Spleen (tissue), 11 donors: ENCODE measurements at regions not wholly inside any gene's neighbourhood (a gene's known extent, or its start where the extent isn't known, plus 50 kb on each side); places are given as distances from the start of the nearest gene placed in this dataset.

Experiments used
- DNase-seq: peaks from one replicate; pipeline ENCODE4 v3.0.0-alpha.2; 2020
- H3K27ac ChIP-seq, 8 donors: fragments of 200-600 bp; sonication (generic) in 7 of 8; 1 replicate in 4 of 8; 2 replicates in 4 of 8; pipeline versions ENCODE4 v1.5.0 to v1.8.0; 2016 to 2021; ENCODE audit warnings: inconsistent platforms in 4 of 8, mild to moderate bottlenecking in 4 of 8, moderate library complexity in 1 of 8
- H3K27me3 ChIP-seq, 7 donors: fragments of 200-600 bp; sonication (generic) in 6 of 7; replicated peaks in 1 of 7; 1 replicate in 4 of 7; 2 replicates in 3 of 7; pipeline versions ENCODE4 v1.5.0 to v1.8.0; 2016 to 2021; ENCODE audit warnings: inconsistent platforms in 3 of 7, mild to moderate bottlenecking in 1 of 7
- H3K36me3 ChIP-seq, 6 donors: fragments of 200-600 bp; sonication (generic) in 5 of 6; 1 replicate in 4 of 6; 2 replicates in 2 of 6; pipeline versions ENCODE4 v1.5.0 to v1.8.0; 2016 to 2021; ENCODE audit warnings: inconsistent platforms in 2 of 6
- H3K4me1 ChIP-seq, 6 donors: fragments of 200-600 bp; sonication (generic) in 5 of 6; 1 replicate in 3 of 6; 2 replicates in 3 of 6; pipeline versions ENCODE4 v1.5.0 to v1.8.0; 2016 to 2021; ENCODE audit warnings: inconsistent platforms in 3 of 6
- H3K4me3 ChIP-seq, 8 donors: fragments of 200-600 bp; sonication (generic) in 7 of 8; 1 replicate in 4 of 8; 2 replicates in 4 of 8; pipeline versions ENCODE4 v1.5.0 to v1.8.0; 2016 to 2021; ENCODE audit warnings: inconsistent platforms in 4 of 8, mild to moderate bottlenecking in 4 of 8, moderate library complexity in 2 of 8
- H3K9me3 ChIP-seq, 8 donors: fragments of 200-600 bp; sonication (generic) in 7 of 8; 1 replicate in 4 of 8; 2 replicates in 4 of 8; pipeline versions ENCODE4 v1.5.0 to v1.8.0; 2016 to 2021; ENCODE audit warnings: inconsistent platforms in 4 of 8
- POLR2A ChIP-seq, 3 donors: fragments of 450-650 bp; IDR thresholded peaks; one replicate each; pipeline ENCODE4 v1.5.1; 2017; ENCODE audit warnings: antibody characterized with exemption in 3 of 3, mild to moderate bottlenecking in 1 of 3
- POLR2AphosphoS5 ChIP-seq, 3 donors: sonication (generic); formaldehyde crosslinking; IDR thresholded peaks; one replicate each; pipeline ENCODE4 v1.5.1; 2017; ENCODE audit warnings: antibody characterized with exemption in 3 of 3
- WGBS, 5 donors: extraction: QIAGEN DNeasy Blood & Tissue Kit in 3 of 5; methylation state at CpG; one replicate each; pipeline versions ENCODE4 v1.1.5 to v1.1.7; 2013 to 2018; 5-methylcytosine and 5-hydroxymethylcytosine counted together
- intact Hi-C: fragments of 100-400 bp; cut with DNase I; formaldehyde crosslinking; loops from one replicate; pipeline ENCODE4 v1.15.0; 2023; ENCODE audit warnings: low total_unique reads
- TF ChIP-seq, protein P1 (sequence below), 11 experiments: fragments of 200-600 bp in 7 of 11; fragments of 450-650 bp in 4 of 11; sonication (generic) in 4 of 11; IDR thresholded peaks in 8 of 11; conservative IDR thresholded peaks in 3 of 11; 1 replicate in 7 of 11; 2 replicates in 4 of 11; pipeline versions ENCODE4 v1.4.0 to v1.8.0; 2016 to 2021; ENCODE audit warnings: antibody characterized with exemption in 11 of 11, inconsistent platforms in 4 of 11, mild to moderate bottlenecking in 1 of 11
- donor health status: healthy with polysubstance abuse.
- donor health status: DM: no; HTN: no; CAD: no; lungs with moderate emphysema.
- donor health status: DM: no; HTN: no; CAD: no.
- donor health status: Bipolar disorder and iron deficiency.
- donor health status: healthy.
- donor health status: DM: no; HTN: no; CAD: no.
- donor health status: DM: yes; HTN: yes; CAD: no.

DNA sequence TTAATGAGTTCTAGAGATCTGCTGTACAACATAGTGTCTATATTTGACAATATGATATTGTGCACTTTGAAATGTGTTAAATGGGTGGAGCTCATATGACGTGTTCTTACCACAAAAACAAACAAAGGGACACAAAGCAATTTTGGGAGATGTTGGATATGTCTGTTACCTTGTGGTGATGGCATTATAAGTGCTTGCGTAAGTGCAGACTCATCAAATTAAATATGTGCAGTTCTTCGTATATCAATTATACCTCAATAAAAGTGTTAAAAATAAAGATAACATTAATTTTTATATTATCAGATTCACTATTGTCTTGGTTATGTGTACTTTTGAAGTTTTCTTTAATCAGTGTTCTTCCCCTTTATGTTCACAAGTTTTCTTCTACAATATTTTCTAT lies 372.9 kb upstream of the COBL start:
- Histone ChIP-seq H3K36me3 (no peaks in the 10 kb centered on the region), H3K4me1 (no peaks in the 10 kb centered on the region), H3K27me3 (no peaks in the 10 kb centered on the region), H3K4me3 (no peak overlapping the region), H3K27ac (no peak overlapping the region), H3K9me3 (peaks cover 0 to 28% (median 9%) of the 10 kb centered on the region in 8 donors)
- WGBS, 5 donors: 84 to 89% (median 87%) methylated on average over 3 of the region's 3 CpGs
- no peak for DNase-seq
- TF ChIP-seq, protein P1, sequence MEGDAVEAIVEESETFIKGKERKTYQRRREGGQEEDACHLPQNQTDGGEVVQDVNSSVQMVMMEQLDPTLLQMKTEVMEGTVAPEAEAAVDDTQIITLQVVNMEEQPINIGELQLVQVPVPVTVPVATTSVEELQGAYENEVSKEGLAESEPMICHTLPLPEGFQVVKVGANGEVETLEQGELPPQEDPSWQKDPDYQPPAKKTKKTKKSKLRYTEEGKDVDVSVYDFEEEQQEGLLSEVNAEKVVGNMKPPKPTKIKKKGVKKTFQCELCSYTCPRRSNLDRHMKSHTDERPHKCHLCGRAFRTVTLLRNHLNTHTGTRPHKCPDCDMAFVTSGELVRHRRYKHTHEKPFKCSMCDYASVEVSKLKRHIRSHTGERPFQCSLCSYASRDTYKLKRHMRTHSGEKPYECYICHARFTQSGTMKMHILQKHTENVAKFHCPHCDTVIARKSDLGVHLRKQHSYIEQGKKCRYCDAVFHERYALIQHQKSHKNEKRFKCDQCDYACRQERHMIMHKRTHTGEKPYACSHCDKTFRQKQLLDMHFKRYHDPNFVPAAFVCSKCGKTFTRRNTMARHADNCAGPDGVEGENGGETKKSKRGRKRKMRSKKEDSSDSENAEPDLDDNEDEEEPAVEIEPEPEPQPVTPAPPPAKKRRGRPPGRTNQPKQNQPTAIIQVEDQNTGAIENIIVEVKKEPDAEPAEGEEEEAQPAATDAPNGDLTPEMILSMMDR (IDR thresholded peaks at IDR 0.05 in 8 of 11, conservative IDR thresholded peaks at IDR 0.05 in 3 of 11): no peak
- TF ChIP-seq POLR2AphosphoS5 (IDR thresholded peaks at IDR 0.05): no peak
- TF ChIP-seq POLR2A (IDR thresholded peaks at IDR 0.05): no peak
- intact Hi-C loops: no loop called here

DNA sequence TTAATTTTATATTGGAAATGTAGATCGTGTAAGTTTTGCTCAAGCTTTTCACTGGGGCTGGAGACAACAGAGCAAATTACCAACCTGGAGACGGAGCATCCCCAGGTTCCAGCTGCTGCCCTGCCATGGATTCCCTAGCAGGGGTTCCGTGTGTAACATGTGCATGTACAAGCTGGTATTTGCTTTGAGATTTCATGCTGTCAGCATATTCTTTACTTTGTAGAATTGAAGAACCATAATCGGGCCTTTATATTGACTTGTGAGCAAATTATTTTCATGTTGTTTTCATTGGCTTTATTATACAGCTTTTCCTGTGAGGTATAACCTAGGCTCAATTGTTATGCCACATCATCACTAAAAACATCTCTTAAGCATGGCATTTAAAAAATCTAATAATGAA lies 369.2 kb upstream of the COBL start:
- 90 to 97% (median 92%) methylated on average over 4 of the region's 4 CpGs for WGBS, 5 donors
- no peaks in the 10 kb centered on the region for H3K4me1 ChIP-seq
- no peak for TF ChIP-seq POLR2AphosphoS5 (IDR thresholded peaks at IDR 0.05)
- TF ChIP-seq, protein P1 (IDR thresholded peaks at IDR 0.05 in 8 of 11, conservative IDR thresholded peaks at IDR 0.05 in 3 of 11): no peak
- TF ChIP-seq POLR2A (IDR thresholded peaks at IDR 0.05): no peak
- no peaks in the 10 kb centered on the region for H3K27me3 ChIP-seq
- H3K36me3 ChIP-seq: no peaks in the 10 kb centered on the region
- H3K9me3 ChIP-seq: peaks cover 0 to 33% (median 12%) of the 10 kb centered on the region in 8 donors
- intact Hi-C loops: no loop called here
- H3K27ac ChIP-seq: no peak overlapping the region
- H3K4me3 ChIP-seq: no peak overlapping the region
- DNase-seq: no peak

DNA sequence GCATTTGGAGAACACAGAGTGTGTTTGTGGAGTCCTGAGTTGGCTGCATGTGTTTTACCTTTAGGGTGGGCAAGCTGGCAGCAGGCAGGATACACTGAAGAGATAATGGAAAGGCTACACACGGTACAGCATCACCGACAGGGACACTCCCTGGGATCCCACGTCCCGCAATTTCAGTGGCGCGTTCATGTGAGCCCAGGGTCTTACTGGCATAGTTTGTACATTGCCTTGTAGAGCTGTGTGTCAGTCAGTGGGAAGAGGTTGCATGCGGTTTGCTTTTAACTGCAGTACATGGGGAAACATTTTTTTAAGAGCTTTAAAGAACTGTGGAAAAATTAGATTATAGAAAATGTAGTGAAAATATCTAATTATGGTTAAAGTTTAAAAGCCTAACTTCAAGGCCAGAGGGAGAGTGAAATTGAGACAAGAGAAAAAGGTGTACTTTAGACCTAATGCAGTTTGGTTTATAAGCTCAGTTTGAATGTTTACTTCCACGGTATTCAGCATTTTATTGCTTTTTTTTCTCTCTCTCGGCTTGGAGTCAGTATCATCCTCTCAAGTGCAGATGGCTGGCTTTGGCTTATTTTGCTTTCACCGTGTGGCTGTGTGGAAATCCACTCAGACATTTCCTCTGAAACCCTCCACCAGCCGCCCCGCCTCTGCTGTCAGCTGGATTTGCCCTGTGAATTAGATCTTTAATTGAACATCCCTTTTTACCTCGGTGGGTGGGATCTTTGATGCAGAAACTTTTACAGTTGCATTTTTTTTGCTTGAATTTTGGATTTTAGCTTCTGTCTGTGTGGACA lies 364.2 kb upstream of the COBL start:
- Histone ChIP-seq H3K27me3 (no peaks in the 10 kb centered on the region), H3K36me3 (no peaks in the 10 kb centered on the region), H3K9me3 (peaks cover 0 to 44% (median 8%) of the 10 kb centered on the region in 8 donors), H3K4me1 (no peaks in the 10 kb centered on the region), H3K4me3 (no peak overlapping the region), H3K27ac (no peak overlapping the region)
- 70 to 79% (median 75%) methylated on average over 13 of the region's 13 CpGs for WGBS, 5 donors
- TF ChIP-seq, protein P1 (IDR thresholded peaks at IDR 0.05 in 8 of 11, conservative IDR thresholded peaks at IDR 0.05 in 3 of 11): no peak
- TF ChIP-seq POLR2A (IDR thresholded peaks at IDR 0.05) (no peak), POLR2AphosphoS5 (IDR thresholded peaks at IDR 0.05) (no peak)
- intact Hi-C loops: no loop called here
- no peak for DNase-seq

DNA sequence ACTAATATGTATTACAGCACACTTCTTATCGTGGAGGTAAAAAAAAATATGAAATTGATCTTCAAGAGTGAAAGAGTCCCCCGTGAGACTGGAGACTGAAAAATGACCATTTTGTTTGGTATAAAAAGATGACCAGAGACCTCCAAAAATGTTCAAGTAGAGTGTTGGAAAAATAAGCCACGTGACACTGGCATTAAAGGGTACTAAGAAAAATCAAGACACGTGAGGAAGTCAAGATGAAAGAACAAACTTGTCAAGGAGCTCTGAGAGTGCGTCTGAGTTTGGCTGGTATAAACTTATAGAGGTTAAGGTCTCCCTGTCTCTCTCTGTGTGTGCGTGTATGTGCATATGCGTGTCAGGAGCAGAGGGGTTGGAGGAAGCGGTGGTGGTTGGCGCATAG lies 362.7 kb upstream of the COBL start:
- H3K27ac ChIP-seq: no peak overlapping the region
- H3K36me3 ChIP-seq: no peaks in the 10 kb centered on the region
- H3K4me1 ChIP-seq: no peaks in the 10 kb centered on the region
- WGBS, 5 donors: 72 to 81% (median 77%) methylated on average over 9 of the region's 9 CpGs
- H3K4me3 ChIP-seq: no peak overlapping the region
- intact Hi-C loops: no loop called here
- no peak for DNase-seq
- TF ChIP-seq, protein P1 (IDR thresholded peaks at IDR 0.05 in 8 of 11, conservative IDR thresholded peaks at IDR 0.05 in 3 of 11): no peak
- TF ChIP-seq POLR2AphosphoS5 (IDR thresholded peaks at IDR 0.05) (no peak), POLR2A (IDR thresholded peaks at IDR 0.05) (no peak)
- peaks cover 0 to 54% (median 9%) of the 10 kb centered on the region in 8 donors for H3K9me3 ChIP-seq
- no peaks in the 10 kb centered on the region for H3K27me3 ChIP-seq
